Mucosa of descending colon (tissue), 3 donors: ENCODE measurements at regions not wholly inside any gene's neighbourhood (a gene's known extent, or its start where the extent isn't known, plus 50 kb on each side); places are given as distances from the start of the nearest gene placed in this dataset.

ENCODE experiments used
- ATAC-seq: fragments of 200-7000 bp; cut with Tn5 transposase; one replicate; pipeline ENCODE4 v1.9.1; 2020; ENCODE audit warnings: mild to moderate bottlenecking, moderate library complexity
- DNase-seq, 3 donors: peaks; one replicate each; pipeline ENCODE4 v3.0.0-alpha.2; 2020
- H3K36me3 ChIP-seq: fragments of 200-600 bp; one replicate; pipeline ENCODE4 v1.8.0; 2021; ENCODE audit warnings: low read depth, mild to moderate bottlenecking
- H3K4me1 ChIP-seq: fragments of 200-600 bp; one replicate; pipeline ENCODE4 v1.8.0; 2021; ENCODE audit warnings: low read depth, mild to moderate bottlenecking
- H3K4me3 ChIP-seq: fragments of 200-600 bp; one replicate; pipeline ENCODE4 v1.8.0; 2021; ENCODE audit warnings: mild to moderate bottlenecking
- H3K9me3 ChIP-seq: fragments of 200-600 bp; one replicate; pipeline ENCODE4 v1.8.0; 2021; ENCODE audit warnings: mild to moderate bottlenecking
- intact Hi-C, 2 donors: fragments of 100-400 bp; cut with DNase I in 1 of 2; cut with micrococcal nuclease in 1 of 2; formaldehyde crosslinking; loops; one replicate each; pipeline versions ENCODE4 v1.11.0 to v1.11.1; 2022; cut with DNase I, micrococcal nuclease
- TF ChIP-seq, protein P1 (sequence below): fragments of 200-600 bp; IDR thresholded peaks from one replicate; pipeline ENCODE4 v1.8.0; 2022; ENCODE audit warnings: antibody characterized with exemption, mild to moderate bottlenecking
- donor health status: DM: no; HTN: no; CAD: no; lungs with moderate emphysema.
- donor health status: DM: no; HTN: no; CAD: no.
- donor health status: DM: no; HTN: yes; CAD: no.

DNA sequence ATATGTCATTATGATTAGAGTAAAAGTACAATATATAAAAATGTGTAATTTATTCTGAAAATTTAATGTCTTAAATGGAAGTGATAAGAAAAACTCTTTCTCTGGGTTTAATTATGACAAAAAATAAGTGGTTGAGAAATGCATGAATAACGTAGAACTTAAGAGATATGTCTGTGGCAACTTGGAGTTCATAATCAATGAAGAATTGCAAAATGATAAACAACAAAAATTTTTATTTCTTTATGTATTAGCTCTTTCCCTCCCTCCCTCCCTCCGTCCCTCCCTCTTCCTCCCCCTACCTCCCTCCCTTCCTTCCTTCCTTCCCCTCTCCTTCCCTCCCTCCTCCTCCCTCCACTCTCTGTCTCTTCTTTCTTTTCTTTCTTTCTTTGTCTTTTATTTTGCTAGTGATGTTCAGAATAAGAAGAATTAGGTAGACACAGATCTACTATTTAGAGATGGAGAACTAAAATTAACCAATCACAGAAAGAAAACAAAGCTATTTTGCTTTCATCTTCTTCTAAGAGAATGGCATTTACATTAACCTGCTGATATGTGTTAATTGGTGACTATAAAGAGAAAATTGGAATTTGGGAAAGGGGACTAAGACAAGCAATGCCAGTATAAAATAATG lies 96.3 kb upstream of the PDC start:
- H3K36me3 ChIP-seq: no peaks in the 10 kb centered on the region
- ATAC-seq: no peak
- no peaks in the 10 kb centered on the region for H3K4me1 ChIP-seq

DNA sequence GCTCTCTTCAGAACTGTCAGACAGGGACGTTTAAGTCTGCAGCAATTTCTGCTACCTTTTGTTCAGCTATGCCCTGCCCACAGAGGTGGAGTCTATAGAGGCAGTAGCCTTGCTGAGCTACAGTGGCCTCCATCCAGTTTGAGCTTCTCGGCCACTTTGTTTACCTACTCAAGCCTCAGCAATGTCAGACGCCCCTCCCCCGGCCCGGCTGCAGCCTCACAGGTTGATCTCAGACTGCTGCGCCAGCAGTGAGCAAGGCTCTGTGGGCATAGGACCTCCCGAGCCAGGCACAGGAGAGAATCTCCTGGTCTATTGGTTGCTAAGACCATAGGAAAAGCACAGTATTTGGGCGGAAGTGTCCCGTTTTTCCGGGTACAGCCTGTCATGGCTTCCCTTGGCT lies 89.9 kb upstream of the PDC start:
- peaks cover 9% of the 10 kb centered on the region for H3K9me3 ChIP-seq
- TF ChIP-seq, protein P1, sequence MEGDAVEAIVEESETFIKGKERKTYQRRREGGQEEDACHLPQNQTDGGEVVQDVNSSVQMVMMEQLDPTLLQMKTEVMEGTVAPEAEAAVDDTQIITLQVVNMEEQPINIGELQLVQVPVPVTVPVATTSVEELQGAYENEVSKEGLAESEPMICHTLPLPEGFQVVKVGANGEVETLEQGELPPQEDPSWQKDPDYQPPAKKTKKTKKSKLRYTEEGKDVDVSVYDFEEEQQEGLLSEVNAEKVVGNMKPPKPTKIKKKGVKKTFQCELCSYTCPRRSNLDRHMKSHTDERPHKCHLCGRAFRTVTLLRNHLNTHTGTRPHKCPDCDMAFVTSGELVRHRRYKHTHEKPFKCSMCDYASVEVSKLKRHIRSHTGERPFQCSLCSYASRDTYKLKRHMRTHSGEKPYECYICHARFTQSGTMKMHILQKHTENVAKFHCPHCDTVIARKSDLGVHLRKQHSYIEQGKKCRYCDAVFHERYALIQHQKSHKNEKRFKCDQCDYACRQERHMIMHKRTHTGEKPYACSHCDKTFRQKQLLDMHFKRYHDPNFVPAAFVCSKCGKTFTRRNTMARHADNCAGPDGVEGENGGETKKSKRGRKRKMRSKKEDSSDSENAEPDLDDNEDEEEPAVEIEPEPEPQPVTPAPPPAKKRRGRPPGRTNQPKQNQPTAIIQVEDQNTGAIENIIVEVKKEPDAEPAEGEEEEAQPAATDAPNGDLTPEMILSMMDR: no peak
- no peak overlapping the region for H3K4me3 ChIP-seq
- ATAC-seq (no peak), DNase-seq (peak in 1 of 3 donors; percentile 33)
- intact Hi-C loops: no loop called here
- no peaks in the 10 kb centered on the region for H3K4me1 ChIP-seq
- H3K36me3 ChIP-seq: no peaks in the 10 kb centered on the region

More for the DNA sequence above, 96.3 kb upstream of the PDC start:
- H3K4me3 ChIP-seq: no peak overlapping the region
- intact Hi-C loops: no loop called here
- DNase-seq: no peak
- no peaks in the 10 kb centered on the region for H3K9me3 ChIP-seq
- TF ChIP-seq, protein P1: no peak

DNA sequence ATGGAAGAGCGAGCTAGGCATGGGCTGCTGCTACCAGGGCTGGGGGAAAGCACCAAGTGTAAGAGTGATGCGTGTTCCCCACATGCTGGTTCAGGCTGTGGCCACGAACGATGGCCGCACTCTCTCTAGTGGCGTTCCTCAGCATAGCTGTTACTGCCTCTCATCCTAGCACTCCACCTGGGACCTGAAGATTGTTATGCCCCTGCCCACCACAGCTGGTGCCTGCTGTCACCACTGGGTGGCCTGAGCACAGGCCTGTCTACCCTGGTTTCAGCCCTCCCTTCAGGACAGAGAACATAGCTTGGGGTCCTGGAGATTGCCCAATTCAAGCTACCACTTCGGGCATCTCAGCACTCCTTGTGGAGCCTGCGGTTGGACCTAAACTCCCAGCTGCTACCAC lies 80.1 kb upstream of the PDC start:
- ATAC-seq (no peak), DNase-seq (no peak)
- H3K36me3 ChIP-seq: no peaks in the 10 kb centered on the region
- TF ChIP-seq, protein P1: no peak
- intact Hi-C loops: no loop called here
- no peaks in the 10 kb centered on the region for H3K4me1 ChIP-seq
- H3K9me3 ChIP-seq: peaks cover 6% of the 10 kb centered on the region
- no peak overlapping the region for H3K4me3 ChIP-seq

DNA sequence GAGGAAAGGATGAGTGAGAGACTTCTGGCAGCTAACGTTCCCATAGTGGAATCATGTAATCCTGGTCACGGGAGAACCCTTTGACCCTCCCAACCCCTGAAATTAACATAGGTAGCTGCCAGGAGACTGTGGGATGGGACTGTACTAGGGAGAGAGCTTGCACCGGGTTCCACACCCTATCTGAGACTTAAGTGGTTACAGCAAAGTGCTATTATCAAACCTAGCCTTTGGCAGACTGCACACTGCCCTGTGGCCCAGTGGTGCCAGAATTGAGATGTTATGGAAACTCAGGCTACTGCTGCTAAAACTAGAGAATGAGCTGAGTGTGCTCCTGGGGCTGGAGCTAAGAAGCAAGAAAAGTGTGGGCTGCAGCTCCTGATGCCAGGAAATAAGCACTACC lies 79.6 kb upstream of the PDC start:
- Histone ChIP-seq H3K4me1 (no peaks in the 10 kb centered on the region), H3K4me3 (no peak overlapping the region), H3K9me3 (peaks cover 6% of the 10 kb centered on the region), H3K36me3 (no peaks in the 10 kb centered on the region)
- no peak for DNase-seq
- intact Hi-C loops: no loop called here
- TF ChIP-seq, protein P1: no peak
- no peak for ATAC-seq

GRCh38 chr1:186536273-186536890 lies 75.5 kb upstream of the PDC start:
- DNase-seq: no peak
- Histone ChIP-seq H3K9me3 (no peaks in the 10 kb centered on the region), H3K4me1 (no peaks in the 10 kb centered on the region), H3K36me3 (no peaks in the 10 kb centered on the region), H3K4me3 (no peak overlapping the region)
- intact Hi-C loops: no loop called here
- TF ChIP-seq, protein P1: no peak
- no peak for ATAC-seq
